GM18499 (cell line): ENCODE measurements at regions not wholly inside any gene's neighbourhood (a gene's known extent, or its start where the extent isn't known, plus 50 kb on each side); places are given as distances from the start of the nearest gene placed in this dataset.

Experiments used
- ATAC-seq: cut with Tn5 transposase; IDR thresholded peaks from one replicate; pipeline ENCODE4 v1.9.1; 2021; ENCODE audit warnings: moderate number of reproducible peaks; ENCODE audit not compliant: insufficient read depth, unreplicated experiment

- ATAC-seq: no peak
These were observed 91.9 kb downstream of the FOXF2 start for GRCh38 chr6:1481286-1481685.

- peak; percentile 59 for ATAC-seq
These were observed 93.2 kb downstream of the FOXF2 start for GRCh38 chr6:1482381-1483166.

GRCh38 chr6:1485678-1486077 lies 96.3 kb downstream of the FOXF2 start:
- no peak for ATAC-seq

- ATAC-seq: no peak
These were observed 97.0 kb downstream of the FOXF2 start for GRCh38 chr6:1486387-1486786.

GRCh38 chr6:1487239-1487638 lies 97.9 kb downstream of the FOXF2 start:
- ATAC-seq: no peak

- ATAC-seq: no peak
These were observed 101.6 kb downstream of the FOXF2 start for GRCh38 chr6:1491025-1491424.

- ATAC-seq: no peak
These were observed 102.4 kb downstream of the FOXF2 start for GRCh38 chr6:1491591-1492319.

GRCh38 chr6:1494671-1495070 lies 105.3 kb downstream of the FOXF2 start:
- no peak for ATAC-seq

GRCh38 chr6:1495344-1495743 lies 106.0 kb downstream of the FOXF2 start:
- no peak for ATAC-seq

GRCh38 chr6:1496092-1496491 lies 106.7 kb downstream of the FOXF2 start:
- ATAC-seq: no peak

GRCh38 chr6:1496836-1497760 lies 107.7 kb downstream of the FOXF2 start:
- ATAC-seq: no peak

- ATAC-seq: no peak
These were observed 108.4 kb downstream of the FOXF2 start for GRCh38 chr6:1497761-1498105.

GRCh38 chr6:1498491-1499113 lies 109.2 kb downstream of the FOXF2 start:
- ATAC-seq: no peak

GRCh38 chr6:1499777-1500176 lies 109.9 kb upstream of the FOXC1 start:
- no peak for ATAC-seq

GRCh38 chr6:1500913-1501312 lies 108.8 kb upstream of the FOXC1 start:
- ATAC-seq: no peak

- ATAC-seq: no peak
These were observed 107.7 kb upstream of the FOXC1 start for GRCh38 chr6:1502041-1502440.

- ATAC-seq: no peak
These were observed 105.9 kb upstream of the FOXC1 start for GRCh38 chr6:1503811-1504210.

GRCh38 chr6:1504465-1504864 lies 105.2 kb upstream of the FOXC1 start:
- ATAC-seq: no peak

- no peak for ATAC-seq
These were observed 102.5 kb upstream of the FOXC1 start for GRCh38 chr6:1507251-1507650.

GRCh38 chr6:1509241-1509640 lies 100.5 kb upstream of the FOXC1 start:
- no peak for ATAC-seq
